Endothelial cell (in vitro differentiated cells): ENCODE measurements at regions not wholly inside any gene's neighbourhood (a gene's known extent, or its start where the extent isn't known, plus 50 kb on each side); places are given as distances from the start of the nearest gene placed in this dataset.

Experiments used
- DNase-seq: peaks from one replicate; pipeline ENCODE4 v3.0.0; 2021; ENCODE audit warnings: low spot score
- H3K27ac Mint-ChIP-seq: one replicate; pipeline ENCODE4 v1.8.0; 2021; ENCODE audit warnings: mixed read lengths, inconsistent platforms; ENCODE audit not compliant: unreplicated experiment
- H3K27me3 Mint-ChIP-seq: one replicate; pipeline ENCODE4 v1.8.0; 2021; ENCODE audit warnings: mild to moderate bottlenecking, moderate library complexity, mixed read lengths, inconsistent platforms; ENCODE audit not compliant: unreplicated experiment
- H3K36me3 Mint-ChIP-seq: one replicate; pipeline ENCODE4 v1.8.0; 2021; ENCODE audit warnings: mild to moderate bottlenecking, low read depth, mixed read lengths, inconsistent platforms; ENCODE audit not compliant: unreplicated experiment
- H3K4me1 Mint-ChIP-seq: one replicate; pipeline ENCODE4 v1.8.0; 2021; ENCODE audit warnings: mild to moderate bottlenecking, mixed read lengths, inconsistent platforms; ENCODE audit not compliant: unreplicated experiment
- H3K4me3 Mint-ChIP-seq: one replicate; pipeline ENCODE4 v1.8.0; 2021; ENCODE audit warnings: mild to moderate bottlenecking, mixed read lengths, inconsistent platforms; ENCODE audit not compliant: unreplicated experiment
- H3K9me3 Mint-ChIP-seq: one replicate; pipeline ENCODE4 v1.8.0; 2021; ENCODE audit warnings: mixed read lengths, inconsistent platforms; ENCODE audit not compliant: unreplicated experiment
- TF ChIP-seq, protein P1 (sequence below): fragments of 200-600 bp; sonication (generic); IDR thresholded peaks from one replicate; pipeline ENCODE4 v1.5.0; 2021; ENCODE audit warnings: antibody characterized with exemption; ENCODE audit not compliant: unreplicated experiment

DNA sequence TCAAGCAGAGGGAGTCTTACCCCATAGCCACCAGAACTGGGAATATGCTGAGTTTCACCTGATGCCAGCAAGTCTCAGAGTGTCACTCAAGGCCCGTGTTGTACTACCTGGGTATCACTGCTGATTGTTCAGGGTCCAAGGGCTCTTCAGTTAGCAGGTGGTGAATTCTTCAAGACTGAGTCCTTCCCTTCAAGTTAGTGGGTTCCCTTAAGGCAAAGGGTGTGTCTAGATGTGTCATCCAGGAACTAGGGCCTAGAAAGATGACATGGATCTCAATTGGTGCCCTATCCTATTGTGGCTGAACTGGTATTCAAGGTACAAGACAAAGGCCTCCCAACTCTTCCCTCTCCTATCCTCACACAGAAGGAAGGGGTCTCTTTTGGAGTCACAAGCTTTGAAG is 159.9 kb upstream of the DIPK2B start:
- DNase-seq, result no peak
- Mint-ChIP-seq H3K36me3 (no peaks in the 10 kb centered on the region), H3K9me3 (no peaks in the 10 kb centered on the region), H3K4me3 (no peak overlapping the region), H3K27ac (no peak overlapping the region), H3K4me1 (no peaks in the 10 kb centered on the region), H3K27me3 (peaks cover 3% of the 10 kb centered on the region)
- TF ChIP-seq, protein P1, sequence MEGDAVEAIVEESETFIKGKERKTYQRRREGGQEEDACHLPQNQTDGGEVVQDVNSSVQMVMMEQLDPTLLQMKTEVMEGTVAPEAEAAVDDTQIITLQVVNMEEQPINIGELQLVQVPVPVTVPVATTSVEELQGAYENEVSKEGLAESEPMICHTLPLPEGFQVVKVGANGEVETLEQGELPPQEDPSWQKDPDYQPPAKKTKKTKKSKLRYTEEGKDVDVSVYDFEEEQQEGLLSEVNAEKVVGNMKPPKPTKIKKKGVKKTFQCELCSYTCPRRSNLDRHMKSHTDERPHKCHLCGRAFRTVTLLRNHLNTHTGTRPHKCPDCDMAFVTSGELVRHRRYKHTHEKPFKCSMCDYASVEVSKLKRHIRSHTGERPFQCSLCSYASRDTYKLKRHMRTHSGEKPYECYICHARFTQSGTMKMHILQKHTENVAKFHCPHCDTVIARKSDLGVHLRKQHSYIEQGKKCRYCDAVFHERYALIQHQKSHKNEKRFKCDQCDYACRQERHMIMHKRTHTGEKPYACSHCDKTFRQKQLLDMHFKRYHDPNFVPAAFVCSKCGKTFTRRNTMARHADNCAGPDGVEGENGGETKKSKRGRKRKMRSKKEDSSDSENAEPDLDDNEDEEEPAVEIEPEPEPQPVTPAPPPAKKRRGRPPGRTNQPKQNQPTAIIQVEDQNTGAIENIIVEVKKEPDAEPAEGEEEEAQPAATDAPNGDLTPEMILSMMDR, result no peak

DNA sequence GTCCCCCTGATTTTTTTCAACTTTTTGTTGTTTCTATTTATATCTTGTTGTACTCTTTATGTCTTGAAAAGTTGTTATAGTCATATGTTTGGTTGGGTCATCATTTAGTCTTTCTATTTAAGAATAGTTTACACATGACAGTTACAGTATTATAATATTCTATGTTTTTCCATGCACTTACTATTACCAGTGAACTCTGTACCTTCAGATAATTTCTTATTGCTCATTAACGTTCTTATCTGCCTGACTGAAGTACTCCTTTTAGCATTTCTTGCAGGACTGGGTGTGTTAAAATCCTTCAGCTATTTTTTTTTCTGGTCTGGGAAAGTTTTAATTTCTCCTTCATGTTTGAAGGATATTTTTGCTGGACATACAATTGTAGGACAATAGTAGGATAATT is 157.7 kb upstream of the DIPK2B start:
- Mint-ChIP-seq H3K27ac (no peak overlapping the region), H3K4me1 (no peaks in the 10 kb centered on the region), H3K9me3 (no peaks in the 10 kb centered on the region), H3K27me3 (peaks cover 3% of the 10 kb centered on the region), H3K36me3 (no peaks in the 10 kb centered on the region), H3K4me3 (no peak overlapping the region)
- DNase-seq, result no peak
- TF ChIP-seq, protein P1, result no peak

DNA sequence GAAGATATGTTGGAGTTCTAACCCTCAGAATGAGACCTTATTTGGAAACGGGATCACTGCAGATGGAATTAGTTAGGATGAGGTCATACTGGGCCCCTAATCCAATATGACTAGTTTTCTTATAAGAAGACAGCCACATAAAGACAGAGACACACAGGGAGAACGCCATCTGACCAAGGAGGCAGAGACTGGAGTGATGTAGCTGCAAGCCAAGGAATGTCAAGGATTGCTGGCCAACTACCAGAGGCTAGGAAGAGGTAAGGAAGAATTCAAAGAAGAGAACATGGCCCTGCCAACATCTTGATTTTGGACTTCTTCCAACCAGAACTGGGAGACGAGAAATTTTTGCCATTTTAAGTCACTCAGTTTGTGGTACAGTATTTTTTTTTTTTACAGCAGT is 152.8 kb upstream of the DIPK2B start:
- TF ChIP-seq, protein P1, result no peak
- H3K4me3 Mint-ChIP-seq, result no peak overlapping the region
- H3K27ac Mint-ChIP-seq, result no peak overlapping the region
- no peaks in the 10 kb centered on the region for H3K9me3 Mint-ChIP-seq
- H3K36me3 Mint-ChIP-seq, result no peaks in the 10 kb centered on the region
- DNase-seq, result no peak
- H3K27me3 Mint-ChIP-seq, result peaks cover 1% of the 10 kb centered on the region
- H3K4me1 Mint-ChIP-seq, result no peaks in the 10 kb centered on the region

DNA sequence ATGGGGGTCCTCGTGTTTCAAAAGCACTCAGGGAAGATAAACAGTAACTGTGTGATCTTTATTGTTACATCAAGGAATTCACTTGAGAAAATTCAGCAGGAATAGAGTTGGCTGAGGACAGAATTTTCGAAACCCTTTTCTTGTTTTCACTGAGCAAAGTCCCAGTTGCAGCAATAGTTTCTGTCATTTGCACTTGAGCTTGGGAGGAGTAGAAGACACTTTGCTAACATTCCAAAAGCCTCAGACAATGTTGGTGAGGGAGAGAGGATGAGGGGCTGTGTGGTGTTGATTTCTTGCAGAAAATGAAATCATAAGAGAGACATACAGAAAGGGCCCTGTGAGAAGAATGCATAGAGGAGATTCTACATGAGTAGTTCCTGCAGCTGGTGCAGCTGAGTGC is 151.9 kb upstream of the DIPK2B start:
- no peaks in the 10 kb centered on the region for H3K27me3 Mint-ChIP-seq
- H3K4me3 Mint-ChIP-seq, result no peak overlapping the region
- no peak for DNase-seq
- no peaks in the 10 kb centered on the region for H3K4me1 Mint-ChIP-seq
- H3K27ac Mint-ChIP-seq, result no peak overlapping the region
- TF ChIP-seq, protein P1, result no peak
- no peaks in the 10 kb centered on the region for H3K36me3 Mint-ChIP-seq
- H3K9me3 Mint-ChIP-seq, result no peaks in the 10 kb centered on the region

DNA sequence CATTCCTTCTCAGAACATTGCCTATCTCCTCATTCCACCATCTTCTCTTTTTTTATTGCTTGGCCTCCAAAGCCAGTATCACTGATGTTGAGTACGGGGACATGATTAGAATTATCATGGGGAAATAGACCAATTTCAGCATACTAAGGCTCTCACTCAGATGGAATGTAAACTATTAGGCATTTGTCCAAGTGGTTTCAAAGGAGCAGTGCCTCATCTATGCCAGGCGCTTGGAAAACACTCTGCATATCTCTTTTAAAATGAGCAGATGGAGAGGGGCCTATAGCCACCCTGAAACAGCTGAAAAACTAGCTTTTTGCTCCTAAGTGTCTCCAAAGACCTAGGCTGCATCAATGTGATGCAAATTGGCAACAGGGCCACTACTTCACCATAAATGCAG is 150.8 kb upstream of the DIPK2B start:
- Mint-ChIP-seq H3K27ac (no peak overlapping the region), H3K9me3 (no peaks in the 10 kb centered on the region), H3K4me3 (no peak overlapping the region), H3K27me3 (no peaks in the 10 kb centered on the region), H3K4me1 (no peaks in the 10 kb centered on the region), H3K36me3 (no peaks in the 10 kb centered on the region)
- DNase-seq, result no peak
- TF ChIP-seq, protein P1, result no peak
